ENCODE measurements at regions not wholly inside any gene's neighbourhood (a gene's known extent, or its start where the extent isn't known, plus 50 kb on each side); places are given as distances from the start of the nearest gene placed in this dataset.

DNA sequence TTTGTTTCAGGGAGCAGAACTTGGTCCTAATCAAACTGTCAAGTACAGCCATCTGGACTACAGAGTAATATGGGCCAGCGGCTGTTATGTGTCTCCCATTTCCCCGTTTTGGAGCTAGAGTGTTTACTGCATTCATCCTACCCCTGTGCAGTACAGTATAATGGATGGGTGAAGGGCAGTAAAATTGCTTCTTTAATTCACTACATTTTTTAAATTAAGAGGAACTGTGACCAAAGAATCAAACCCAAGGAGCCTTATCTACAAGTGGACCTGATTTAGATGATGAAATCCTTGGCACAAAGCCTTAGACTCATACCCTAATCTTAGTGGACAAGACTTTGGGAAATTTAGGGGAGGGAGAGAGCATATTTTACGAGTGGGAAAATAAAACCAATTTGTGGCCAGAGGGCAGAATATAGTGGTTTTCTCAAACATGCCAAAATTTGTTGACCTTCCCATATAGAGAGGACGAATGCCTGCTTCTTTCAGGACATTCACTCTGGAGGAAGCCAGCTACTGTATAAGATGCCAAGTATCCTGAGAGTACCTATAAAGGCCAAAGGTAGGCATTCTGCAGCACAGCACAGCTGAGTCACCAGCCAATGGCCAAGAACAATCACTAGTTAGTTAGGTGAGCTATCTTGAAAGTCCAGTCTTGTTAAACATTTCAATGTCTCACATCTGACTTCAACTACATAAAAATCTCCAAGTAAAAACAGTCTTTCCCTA is 253.8 kb upstream of the KCNIP4 start:
- H3K4me3 ChIP-seq = no peak overlapping the region
- Mint-ChIP-seq H3K4me1 (no peaks in the 10 kb centered on the region), H3K4me3 (no peak overlapping the region), H3K27ac (no peak overlapping the region), H3K27me3 (ENCODE audit: insufficient read depth, low read depth) (peaks cover 3% of the 10 kb centered on the region), H3K36me3 (no peaks in the 10 kb centered on the region), H3K9me3 (no peaks in the 10 kb centered on the region)
- H3K36me3 ChIP-seq = no peaks in the 10 kb centered on the region
- DNase-seq (ENCODE audit: low spot score) = no peak
- H3K9ac ChIP-seq = no peak overlapping the region
- TF ChIP-seq, protein P1, sequence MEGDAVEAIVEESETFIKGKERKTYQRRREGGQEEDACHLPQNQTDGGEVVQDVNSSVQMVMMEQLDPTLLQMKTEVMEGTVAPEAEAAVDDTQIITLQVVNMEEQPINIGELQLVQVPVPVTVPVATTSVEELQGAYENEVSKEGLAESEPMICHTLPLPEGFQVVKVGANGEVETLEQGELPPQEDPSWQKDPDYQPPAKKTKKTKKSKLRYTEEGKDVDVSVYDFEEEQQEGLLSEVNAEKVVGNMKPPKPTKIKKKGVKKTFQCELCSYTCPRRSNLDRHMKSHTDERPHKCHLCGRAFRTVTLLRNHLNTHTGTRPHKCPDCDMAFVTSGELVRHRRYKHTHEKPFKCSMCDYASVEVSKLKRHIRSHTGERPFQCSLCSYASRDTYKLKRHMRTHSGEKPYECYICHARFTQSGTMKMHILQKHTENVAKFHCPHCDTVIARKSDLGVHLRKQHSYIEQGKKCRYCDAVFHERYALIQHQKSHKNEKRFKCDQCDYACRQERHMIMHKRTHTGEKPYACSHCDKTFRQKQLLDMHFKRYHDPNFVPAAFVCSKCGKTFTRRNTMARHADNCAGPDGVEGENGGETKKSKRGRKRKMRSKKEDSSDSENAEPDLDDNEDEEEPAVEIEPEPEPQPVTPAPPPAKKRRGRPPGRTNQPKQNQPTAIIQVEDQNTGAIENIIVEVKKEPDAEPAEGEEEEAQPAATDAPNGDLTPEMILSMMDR (IDR thresholded peaks at IDR 0.05) = no peak
- TF ChIP-seq EZH2phosphoT487 (IDR thresholded peaks at IDR 0.05) (no peak), EZH2 (IDR thresholded peaks at IDR 0.05) (no peak)
- no peaks in the 10 kb centered on the region for H3K4me1 ChIP-seq
- H3K9me3 ChIP-seq (ENCODE audit: low read depth) = no peaks in the 10 kb centered on the region
- H3F3A ChIP-seq (ENCODE audit: low read depth) = no peaks in the 10 kb centered on the region
- no peaks in the 10 kb centered on the region for H3K79me2 ChIP-seq (ENCODE audit: low read depth)
- no peak overlapping the region for H3K4me2 ChIP-seq
- H3K27ac ChIP-seq = no peak overlapping the region
- no peaks in the 10 kb centered on the region for H3K27me3 ChIP-seq
- no peak overlapping the region for H2AFZ ChIP-seq (replicated peaks)
- no peaks in the 10 kb centered on the region for H4K20me1 ChIP-seq (ENCODE audit: low read depth)

DNA sequence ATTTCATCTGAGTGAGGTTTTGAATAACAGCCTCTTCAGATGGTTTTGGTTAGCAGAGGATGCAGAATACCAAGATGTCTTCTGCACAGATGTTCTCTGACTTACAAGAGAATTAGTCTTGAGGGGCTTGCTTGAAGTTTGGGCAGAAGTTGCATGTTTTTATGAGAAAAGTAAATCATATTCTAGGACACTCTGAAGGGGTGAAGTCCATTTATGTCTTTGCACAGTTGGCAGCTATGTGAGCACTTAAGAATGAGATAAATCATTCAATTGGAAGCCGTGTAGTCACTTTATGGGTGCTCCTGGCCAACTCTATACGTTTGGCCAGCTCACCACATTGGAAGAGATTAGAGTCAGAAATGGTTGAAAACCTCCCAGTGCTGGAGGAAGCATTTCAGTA is 252.7 kb upstream of the KCNIP4 start:
- no peak overlapping the region for H3K27ac Mint-ChIP-seq

DNA sequence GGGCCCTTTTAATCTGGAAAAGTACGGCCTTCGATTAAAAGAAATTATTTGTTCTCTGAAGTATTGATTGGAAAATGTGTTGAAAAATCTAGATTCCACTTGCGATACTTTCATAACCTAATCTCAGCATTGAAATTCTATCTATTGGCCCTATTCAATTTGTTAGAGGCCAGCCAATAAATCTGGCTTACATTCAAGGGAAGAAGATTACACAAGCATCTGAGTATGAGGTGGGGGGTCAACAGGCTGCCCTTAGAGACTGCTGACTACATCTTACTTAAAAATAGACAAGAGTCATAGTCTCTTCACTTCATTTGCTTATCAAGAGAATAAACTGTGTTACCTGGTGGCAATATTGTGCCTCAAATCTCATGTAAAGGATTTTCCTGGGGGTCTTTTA is 248.0 kb upstream of the KCNIP4 start:
- Mint-ChIP-seq H3K4me1 (peaks cover 12% of the 10 kb centered on the region), H3K27me3 (ENCODE audit: insufficient read depth, low read depth) (peaks cover 3% of the 10 kb centered on the region), H3K36me3 (no peaks in the 10 kb centered on the region), H3K4me3 (no peak overlapping the region), H3K9me3 (no peaks in the 10 kb centered on the region), H3K27ac (no peak overlapping the region)
- Histone ChIP-seq H3K79me2 (ENCODE audit: low read depth) (no peaks in the 10 kb centered on the region), H3K4me2 (no peak overlapping the region), H3K9me3 (ENCODE audit: low read depth) (no peaks in the 10 kb centered on the region), H4K20me1 (ENCODE audit: low read depth) (no peaks in the 10 kb centered on the region), H3F3A (ENCODE audit: low read depth) (no peaks in the 10 kb centered on the region), H2AFZ (replicated peaks) (no peak overlapping the region), H3K4me3 (no peak overlapping the region), H3K27ac (no peak overlapping the region), H3K27me3 (no peaks in the 10 kb centered on the region), H3K36me3 (no peaks in the 10 kb centered on the region), H3K4me1 (peaks cover 5% of the 10 kb centered on the region), H3K9ac (no peak overlapping the region)
- TF ChIP-seq, protein P1 (IDR thresholded peaks at IDR 0.05) = no peak
- TF ChIP-seq EZH2 (IDR thresholded peaks at IDR 0.05) (no peak), EZH2phosphoT487 (IDR thresholded peaks at IDR 0.05) (no peak)
- no peak for DNase-seq (ENCODE audit: low spot score)

More for the DNA sequence above, 252.7 kb upstream of the KCNIP4 start:
- H3K27me3 ChIP-seq = no peaks in the 10 kb centered on the region
- no peak overlapping the region for H3K9ac ChIP-seq
- Mint-ChIP-seq H3K27me3 (ENCODE audit: insufficient read depth, low read depth) (peaks cover 3% of the 10 kb centered on the region), H3K36me3 (no peaks in the 10 kb centered on the region), H3K9me3 (no peaks in the 10 kb centered on the region), H3K4me3 (no peak overlapping the region), H3K4me1 (no peaks in the 10 kb centered on the region)
- H3F3A ChIP-seq (ENCODE audit: low read depth) = no peaks in the 10 kb centered on the region
- H3K79me2 ChIP-seq (ENCODE audit: low read depth) = no peaks in the 10 kb centered on the region
- H2AFZ ChIP-seq (replicated peaks) = no peak overlapping the region
- no peak overlapping the region for H3K27ac ChIP-seq
- TF ChIP-seq, protein P1 (IDR thresholded peaks at IDR 0.05) = no peak
- no peak for TF ChIP-seq EZH2 (IDR thresholded peaks at IDR 0.05)
- no peak for TF ChIP-seq EZH2phosphoT487 (IDR thresholded peaks at IDR 0.05)
- no peaks in the 10 kb centered on the region for H4K20me1 ChIP-seq (ENCODE audit: low read depth)
- H3K9me3 ChIP-seq (ENCODE audit: low read depth) = no peaks in the 10 kb centered on the region
- H3K4me2 ChIP-seq = no peak overlapping the region
- H3K36me3 ChIP-seq = no peaks in the 10 kb centered on the region
- no peak for DNase-seq (ENCODE audit: low spot score)
- H3K4me1 ChIP-seq = no peaks in the 10 kb centered on the region
- no peak overlapping the region for H3K4me3 ChIP-seq

All from neural progenitor cell (in vitro differentiated cells).